ENCODE measurements at regions not wholly inside any gene's neighbourhood (a gene's known extent, or its start where the extent isn't known, plus 50 kb on each side); places are given as distances from the start of the nearest gene placed in this dataset.

GRCh38 chr16:74199066-74199841, 97.4 kb upstream of the PSMD7 start:
- ATAC-seq: no peak
- no peaks in the 10 kb centered on the region for H3K79me2 ChIP-seq (ENCODE audit: insufficient read depth, low read length)
- ChIA-PET POLR2A (no interaction called here), RAD21 (ENCODE audit: low non-redundant PET in 1 of 2, low total read pairs in 2 of 2, uncharacterized antibody in 2 of 2, unreplicated experiment in 2 of 2) (no interaction called here), CTCF (no interaction called here)
- H3K4me1 ChIP-seq (ENCODE audit: control insufficient read depth in 1 of 2, insufficient read depth in 2 of 2, low read length in 2 of 2): no peaks in the 10 kb centered on the region
- no peak overlapping the region for H3K27ac ChIP-seq (ENCODE audit: low read depth, low read length)
- H4K20me1 ChIP-seq (ENCODE audit: insufficient read depth): no peaks in the 10 kb centered on the region
- intact Hi-C loops (cut with micrococcal nuclease): no loop called here
- H3K9me2 ChIP-seq (ENCODE audit: insufficient read depth): no peaks in the 10 kb centered on the region
- no peak overlapping the region for H2AFZ ChIP-seq (ENCODE audit: low read depth, low read length, poor library complexity, severe bottlenecking)
- BruUV-seq (replicated peaks): no TSS peak
- no peak overlapping the region for H3K9ac ChIP-seq (ENCODE audit: low read length)
- H3K27me3 ChIP-seq (ENCODE audit: insufficient read depth, low read length): peaks cover 5% of the 10 kb centered on the region; the same call in 1 of the 2 replicates
- no peak overlapping the region for H3K4me2 ChIP-seq (ENCODE audit: low read length)
- H3K4me3 ChIP-seq (replicated peaks in 1 of 2; ENCODE audit: low read depth in 1 of 2, low read length in 2 of 2): no peak overlapping the region
- no peak for DNase-seq (ENCODE audit: low read depth, low spot score)
- TF ChIP-seq CTCF (IDR thresholded peaks at IDR 0.05 in 2 of 3, conservative IDR thresholded peaks at IDR 0.05 in 1 of 3; ENCODE audit: borderline replicate concordance in 1 of 3, insufficient read depth in 1 of 3, low read depth in 2 of 3, low read length in 2 of 3) (no peak), ZNF274 (IDR thresholded peaks at IDR 0.05; ENCODE audit: low read depth, low read length) (no peak), REST (IDR thresholded peaks at IDR 0.05; ENCODE audit: low read depth) (no peak)
- H3K36me3 ChIP-seq (ENCODE audit: control insufficient read depth in 1 of 2, insufficient read depth in 2 of 2, low read length in 2 of 2): no peaks in the 10 kb centered on the region
- H3K9me3 ChIP-seq (ENCODE audit: control insufficient read depth in 1 of 2, insufficient read depth in 1 of 2, low read depth in 1 of 2, low read length in 2 of 2): no peaks in the 10 kb centered on the region
